Gastrocnemius medialis (tissue), 4 donors: ENCODE measurements at regions not wholly inside any gene's neighbourhood (a gene's known extent, or its start where the extent isn't known, plus 50 kb on each side); places are given as distances from the start of the nearest gene placed in this dataset.

Experiments used
- ATAC-seq, 2 donors: fragments of 150-250 bp; one replicate each; pipeline ENCODE4 v1.9.1; 2016
- DNase-seq, 2 donors: peaks; one replicate each; pipeline ENCODE4 v3.0.0-alpha.2; 2019
- H3K27ac ChIP-seq, 4 donors: fragments of 200-600 bp; sonication (generic); 1 replicate in 1 of 4; 2 replicates in 3 of 4; pipeline ENCODE4 v1.5.1; 2016 to 2018; ENCODE audit warnings: mild to moderate bottlenecking in 2 of 4, moderate library complexity in 1 of 4
- H3K27me3 ChIP-seq, 3 donors: fragments of 200-600 bp; sonication (generic) in 2 of 3; 1 replicate in 1 of 3; 2 replicates in 2 of 3; pipeline versions ENCODE4 v1.5.1 to v1.6.0; 2016 to 2019; ENCODE audit warnings: mild to moderate bottlenecking in 1 of 3, moderate library complexity in 1 of 3
- H3K36me3 ChIP-seq, 2 donors: fragments of 200-600 bp; sonication (generic) in 1 of 2; one replicate each; pipeline ENCODE4 v1.5.1; 2017 to 2018
- H3K4me1 ChIP-seq, 2 donors: fragments of 200-600 bp; sonication (generic) in 1 of 2; one replicate each; pipeline ENCODE4 v1.5.1; 2016 to 2017; ENCODE audit warnings: mild to moderate bottlenecking in 2 of 2
- H3K4me3 ChIP-seq, 4 donors: fragments of 200-600 bp; sonication (generic) in 3 of 4; 1 replicate in 1 of 4; 2 replicates in 3 of 4; pipeline ENCODE4 v1.5.1; 2016 to 2019; ENCODE audit warnings: mild to moderate bottlenecking in 2 of 4
- H3K9me3 ChIP-seq, 3 donors: fragments of 200-600 bp; sonication (generic) in 2 of 3; 1 replicate in 1 of 3; 2 replicates in 2 of 3; pipeline ENCODE4 v1.5.1; 2016 to 2019
- CTCF ChIP-seq, 5 experiments: fragments of 450-650 bp in 3 of 5; fragments of 200-600 bp in 2 of 5; sonication (generic) in 2 of 5; IDR thresholded peaks in 4 of 5; conservative IDR thresholded peaks in 1 of 5; 1 replicate in 4 of 5; 2 replicates in 1 of 5; pipeline ENCODE4 v1.5.1; 2016 to 2019; ENCODE audit warnings: antibody characterized with exemption in 5 of 5, mild to moderate bottlenecking in 3 of 5, moderate library complexity in 3 of 5
- POLR2A ChIP-seq, 2 donors: fragments of 450-650 bp; IDR thresholded peaks; one replicate each; pipeline ENCODE4 v1.6.1; 2017; ENCODE audit warnings: antibody characterized with exemption in 2 of 2, mild to moderate bottlenecking in 2 of 2, moderate library complexity in 2 of 2
- in situ Hi-C, 4 donors: fragments of 200-750 bp; cut with MboI; loops; one replicate each; pipeline versions ENCODE4 v1.15.0 to v1.8.0; 2017; ENCODE audit warnings: low sequenced_read_pairs in 4 of 4
- intact Hi-C: fragments of 100-400 bp; cut with DNase I; formaldehyde crosslinking; loops from one replicate; pipeline ENCODE4 v1.15.1; 2023; ENCODE audit warnings: low total_unique reads

GRCh38 chr12:84738481-84738972, 174.1 kb downstream of the SLC6A15 start:
- no peaks in the 10 kb centered on the region for H3K9me3 ChIP-seq
- TF ChIP-seq POLR2A (IDR thresholded peaks at IDR 0.05): no peak
- no peak for TF ChIP-seq CTCF (IDR thresholded peaks at IDR 0.05 in 4 of 5, conservative IDR thresholded peaks at IDR 0.05 in 1 of 5)
- H3K36me3 ChIP-seq: no peaks in the 10 kb centered on the region
- in situ Hi-C loops (no loop called here), intact Hi-C loops (no loop called here)
- no peak for ATAC-seq
- no peak for DNase-seq
- no peak overlapping the region for H3K27ac ChIP-seq
- H3K4me3 ChIP-seq: no peak overlapping the region
- H3K27me3 ChIP-seq: no peaks in the 10 kb centered on the region
- H3K4me1 ChIP-seq: no peaks in the 10 kb centered on the region

GRCh38 chr12:84732828-84733340, 179.7 kb downstream of the SLC6A15 start:
- no peak overlapping the region for H3K4me3 ChIP-seq
- no peak for DNase-seq
- in situ Hi-C loops (no loop called here), intact Hi-C loops (no loop called here)
- H3K4me1 ChIP-seq: no peaks in the 10 kb centered on the region
- H3K27ac ChIP-seq: no peak overlapping the region
- H3K9me3 ChIP-seq: no peaks in the 10 kb centered on the region
- H3K27me3 ChIP-seq: no peaks in the 10 kb centered on the region
- H3K36me3 ChIP-seq: no peaks in the 10 kb centered on the region
- TF ChIP-seq POLR2A (IDR thresholded peaks at IDR 0.05) (no peak), CTCF (IDR thresholded peaks at IDR 0.05 in 4 of 5, conservative IDR thresholded peaks at IDR 0.05 in 1 of 5) (no peak)
- no peak for ATAC-seq

GRCh38 chr12:84730561-84731162, 181.9 kb downstream of the SLC6A15 start:
- in situ Hi-C loops: no loop called here
- no peak for TF ChIP-seq CTCF (IDR thresholded peaks at IDR 0.05 in 4 of 5, conservative IDR thresholded peaks at IDR 0.05 in 1 of 5)

GRCh38 chr12:84727961-84728360, 184.6 kb downstream of the SLC6A15 start:
- Histone ChIP-seq H3K36me3 (no peaks in the 10 kb centered on the region), H3K4me3 (no peak overlapping the region), H3K27me3 (no peaks in the 10 kb centered on the region), H3K9me3 (no peaks in the 10 kb centered on the region), H3K27ac (no peak overlapping the region), H3K4me1 (no peaks in the 10 kb centered on the region)
- intact Hi-C loops (no loop called here), in situ Hi-C loops (no loop called here)
- ATAC-seq: no peak
- DNase-seq: no peak
- TF ChIP-seq POLR2A (IDR thresholded peaks at IDR 0.05) (no peak), CTCF (IDR thresholded peaks at IDR 0.05 in 4 of 5, conservative IDR thresholded peaks at IDR 0.05 in 1 of 5) (no peak)

More at GRCh38 chr12:84730561-84731162, 181.9 kb downstream of the SLC6A15 start:
- DNase-seq (no peak), ATAC-seq (no peak)
- no peaks in the 10 kb centered on the region for H3K4me1 ChIP-seq
- H3K27ac ChIP-seq: no peak overlapping the region
- intact Hi-C loops: no loop called here
- H3K9me3 ChIP-seq: no peaks in the 10 kb centered on the region
- H3K27me3 ChIP-seq: no peaks in the 10 kb centered on the region
- no peak overlapping the region for H3K4me3 ChIP-seq
- no peaks in the 10 kb centered on the region for H3K36me3 ChIP-seq

- Histone ChIP-seq H3K36me3 (no peaks in the 10 kb centered on the region), H3K27me3 (no peaks in the 10 kb centered on the region), H3K27ac (no peak overlapping the region), H3K9me3 (no peaks in the 10 kb centered on the region), H3K4me3 (no peak overlapping the region), H3K4me1 (no peaks in the 10 kb centered on the region)
- in situ Hi-C loops: no loop called here
- DNase-seq (no peak), ATAC-seq (no peak)
- TF ChIP-seq CTCF (IDR thresholded peaks at IDR 0.05 in 4 of 5, conservative IDR thresholded peaks at IDR 0.05 in 1 of 5): no peak
- no peak for TF ChIP-seq POLR2A (IDR thresholded peaks at IDR 0.05)
- intact Hi-C loops: no loop called here
These were observed 185.8 kb downstream of the SLC6A15 start for GRCh38 chr12:84726780-84727179.
